Mucosa of descending colon (tissue), 3 donors: ENCODE measurements at regions not wholly inside any gene's neighbourhood (a gene's known extent, or its start where the extent isn't known, plus 50 kb on each side); places are given as distances from the start of the nearest gene placed in this dataset.

ENCODE experiments used
- ATAC-seq: fragments of 200-7000 bp; cut with Tn5 transposase; one replicate; pipeline ENCODE4 v1.9.1; 2020; ENCODE audit warnings: mild to moderate bottlenecking, moderate library complexity
- DNase-seq, 3 donors: peaks; one replicate each; pipeline ENCODE4 v3.0.0-alpha.2; 2020
- H3K36me3 ChIP-seq: fragments of 200-600 bp; one replicate; pipeline ENCODE4 v1.8.0; 2021; ENCODE audit warnings: low read depth, mild to moderate bottlenecking
- H3K4me1 ChIP-seq: fragments of 200-600 bp; one replicate; pipeline ENCODE4 v1.8.0; 2021; ENCODE audit warnings: low read depth, mild to moderate bottlenecking
- H3K4me3 ChIP-seq: fragments of 200-600 bp; one replicate; pipeline ENCODE4 v1.8.0; 2021; ENCODE audit warnings: mild to moderate bottlenecking
- H3K9me3 ChIP-seq: fragments of 200-600 bp; one replicate; pipeline ENCODE4 v1.8.0; 2021; ENCODE audit warnings: mild to moderate bottlenecking
- intact Hi-C, 2 donors: fragments of 100-400 bp; cut with DNase I in 1 of 2; cut with micrococcal nuclease in 1 of 2; formaldehyde crosslinking; loops; one replicate each; pipeline versions ENCODE4 v1.11.0 to v1.11.1; 2022; cut with DNase I, micrococcal nuclease
- TF ChIP-seq, protein P1 (sequence below): fragments of 200-600 bp; IDR thresholded peaks from one replicate; pipeline ENCODE4 v1.8.0; 2022; ENCODE audit warnings: antibody characterized with exemption, mild to moderate bottlenecking
- donor health status: DM: no; HTN: no; CAD: no; lungs with moderate emphysema.
- donor health status: DM: no; HTN: no; CAD: no.
- donor health status: DM: no; HTN: yes; CAD: no.

GRCh38 chr21:38659936-38660332 lies 145.8 kb upstream of the ETS2 start:
- no peak for ATAC-seq
- Histone ChIP-seq H3K4me1 (peaks cover 14% of the 10 kb centered on the region), H3K36me3 (no peaks in the 10 kb centered on the region), H3K9me3 (no peaks in the 10 kb centered on the region), H3K4me3 (no peak overlapping the region)
- intact Hi-C loops, result no loop called here
- no peak for DNase-seq
- TF ChIP-seq, protein P1, sequence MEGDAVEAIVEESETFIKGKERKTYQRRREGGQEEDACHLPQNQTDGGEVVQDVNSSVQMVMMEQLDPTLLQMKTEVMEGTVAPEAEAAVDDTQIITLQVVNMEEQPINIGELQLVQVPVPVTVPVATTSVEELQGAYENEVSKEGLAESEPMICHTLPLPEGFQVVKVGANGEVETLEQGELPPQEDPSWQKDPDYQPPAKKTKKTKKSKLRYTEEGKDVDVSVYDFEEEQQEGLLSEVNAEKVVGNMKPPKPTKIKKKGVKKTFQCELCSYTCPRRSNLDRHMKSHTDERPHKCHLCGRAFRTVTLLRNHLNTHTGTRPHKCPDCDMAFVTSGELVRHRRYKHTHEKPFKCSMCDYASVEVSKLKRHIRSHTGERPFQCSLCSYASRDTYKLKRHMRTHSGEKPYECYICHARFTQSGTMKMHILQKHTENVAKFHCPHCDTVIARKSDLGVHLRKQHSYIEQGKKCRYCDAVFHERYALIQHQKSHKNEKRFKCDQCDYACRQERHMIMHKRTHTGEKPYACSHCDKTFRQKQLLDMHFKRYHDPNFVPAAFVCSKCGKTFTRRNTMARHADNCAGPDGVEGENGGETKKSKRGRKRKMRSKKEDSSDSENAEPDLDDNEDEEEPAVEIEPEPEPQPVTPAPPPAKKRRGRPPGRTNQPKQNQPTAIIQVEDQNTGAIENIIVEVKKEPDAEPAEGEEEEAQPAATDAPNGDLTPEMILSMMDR, result no peak

DNA sequence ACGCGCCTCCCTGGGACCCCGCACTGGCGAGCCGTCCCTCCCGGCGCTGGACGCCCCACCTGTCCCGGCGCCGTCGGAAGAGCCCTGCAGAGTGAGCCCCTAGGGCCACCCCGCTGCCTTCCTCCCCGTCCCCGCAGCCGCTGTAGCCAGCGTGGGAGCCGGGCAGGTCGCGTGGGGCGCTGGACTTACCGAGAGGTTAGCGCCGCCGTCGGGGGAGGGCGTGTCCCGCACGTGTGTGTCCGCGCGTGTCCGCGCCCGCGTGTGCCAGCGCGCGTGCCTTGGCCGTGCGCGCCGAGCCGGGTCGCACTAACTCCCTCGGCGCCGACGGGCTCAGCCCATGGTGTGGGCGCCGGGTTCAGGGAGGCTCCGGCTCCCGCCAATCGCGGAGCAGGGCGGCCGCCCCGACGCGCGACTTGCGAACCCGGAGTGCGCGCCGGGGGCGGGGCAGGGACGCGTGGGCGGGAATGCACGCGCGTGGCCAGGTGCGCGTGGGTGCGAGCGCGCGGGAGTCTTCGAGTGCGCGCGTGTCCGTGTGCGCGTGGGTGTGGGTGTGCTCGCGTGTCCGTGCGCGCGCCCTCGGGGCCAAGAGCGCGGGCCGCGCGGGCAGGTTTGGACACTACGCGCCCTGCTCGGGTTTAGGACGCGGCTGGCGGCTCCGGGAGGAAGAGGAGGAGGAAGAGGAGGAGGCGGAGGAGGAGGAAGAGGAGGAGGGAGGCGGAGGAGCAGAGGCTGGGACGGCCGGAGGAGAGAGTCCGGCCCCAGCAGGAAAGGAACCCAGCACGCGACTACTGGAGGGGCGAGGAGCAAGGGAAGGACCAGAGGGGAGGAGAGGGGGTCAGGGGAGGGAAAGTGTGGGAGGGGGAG lies 145.2 kb upstream of the ETS2 start:
- Histone ChIP-seq H3K9me3 (no peaks in the 10 kb centered on the region), H3K4me1 (peaks cover 14% of the 10 kb centered on the region), H3K4me3 (no peak overlapping the region), H3K36me3 (no peaks in the 10 kb centered on the region)
- peak; percentile 76 for ATAC-seq
- intact Hi-C loops, result no loop called here
- TF ChIP-seq, protein P1, result no peak
- peak; percentile 17 to 54 (median 53) for DNase-seq

- intact Hi-C loops, result no loop called here
- peak; percentile 35 to 58 (median 52) for DNase-seq
These were observed 144.4 kb upstream of the ETS2 start for GRCh38 chr21:38661197-38661871.

GRCh38 chr21:38661889-38662568 lies 143.7 kb upstream of the ETS2 start:
- ATAC-seq, result no peak
- DNase-seq, result no peak
- no peaks in the 10 kb centered on the region for H3K36me3 ChIP-seq
- H3K4me1 ChIP-seq, result peaks cover 14% of the 10 kb centered on the region
- H3K9me3 ChIP-seq, result no peaks in the 10 kb centered on the region
- intact Hi-C loops, result no loop called here
- no peak overlapping the region for H3K4me3 ChIP-seq
- TF ChIP-seq, protein P1, result no peak

More at GRCh38 chr21:38661197-38661871, 144.4 kb upstream of the ETS2 start:
- ATAC-seq, result peak; percentile 79
- H3K4me1 ChIP-seq, result peaks cover 14% of the 10 kb centered on the region
- H3K36me3 ChIP-seq, result no peaks in the 10 kb centered on the region
- H3K4me3 ChIP-seq, result no peak overlapping the region
- H3K9me3 ChIP-seq, result no peaks in the 10 kb centered on the region
- TF ChIP-seq, protein P1, result no peak

GRCh38 chr21:38663282-38663681 lies 142.4 kb upstream of the ETS2 start:
- ATAC-seq, result no peak
- Histone ChIP-seq H3K4me1 (peaks cover 17% of the 10 kb centered on the region), H3K9me3 (no peaks in the 10 kb centered on the region), H3K36me3 (no peaks in the 10 kb centered on the region), H3K4me3 (no peak overlapping the region)
- TF ChIP-seq, protein P1, result no peak
- intact Hi-C loops, result no loop called here
- no peak for DNase-seq
